ENCODE measurements at regions not wholly inside any gene's neighbourhood (a gene's known extent, or its start where the extent isn't known, plus 50 kb on each side); places are given as distances from the start of the nearest gene placed in this dataset.

DNA sequence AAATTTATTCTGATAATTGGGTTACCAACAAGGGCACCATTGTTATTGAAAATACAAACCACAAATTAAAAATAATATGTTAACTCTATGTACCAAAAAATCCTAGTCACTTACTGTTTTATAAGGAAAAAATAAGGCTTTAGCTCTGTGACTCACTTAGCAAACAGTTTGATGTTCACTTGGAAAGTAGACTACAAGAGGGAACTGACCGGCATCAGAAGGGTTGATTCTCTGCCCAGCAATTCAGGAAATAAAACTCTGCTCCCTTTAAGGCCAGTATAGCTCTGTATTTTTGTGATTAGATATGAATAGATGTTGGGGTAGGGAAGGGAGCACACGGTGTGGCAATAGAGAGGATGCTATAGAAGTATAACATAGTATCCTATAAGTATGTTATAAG is 671.3 kb downstream of the LRRC70 start:
- H3K9me3 ChIP-seq (ENCODE audit: control insufficient read depth in 5 of 5, low read length in 5 of 5): no peaks in the 10 kb centered on the region
- no peak overlapping the region for H3K4me3 ChIP-seq (ENCODE audit: low read depth in 1 of 5, low read length in 5 of 5)
- H3K27me3 ChIP-seq (ENCODE audit: control insufficient read depth in 5 of 5, insufficient read depth in 4 of 5, low read length in 5 of 5): no peaks in the 10 kb centered on the region
- no peak overlapping the region for H3K9ac ChIP-seq (ENCODE audit: low read length in 5 of 5)
- H3K4me1 ChIP-seq (ENCODE audit: control insufficient read depth in 5 of 5, insufficient read depth in 5 of 5, low read length in 5 of 5): no peaks in the 10 kb centered on the region
- H3K36me3 ChIP-seq (ENCODE audit: control insufficient read depth in 5 of 5, insufficient read depth in 5 of 5, low read length in 5 of 5): no peaks in the 10 kb centered on the region
- no peak overlapping the region for H3K27ac ChIP-seq (ENCODE audit: low read depth, low read length)

DNA sequence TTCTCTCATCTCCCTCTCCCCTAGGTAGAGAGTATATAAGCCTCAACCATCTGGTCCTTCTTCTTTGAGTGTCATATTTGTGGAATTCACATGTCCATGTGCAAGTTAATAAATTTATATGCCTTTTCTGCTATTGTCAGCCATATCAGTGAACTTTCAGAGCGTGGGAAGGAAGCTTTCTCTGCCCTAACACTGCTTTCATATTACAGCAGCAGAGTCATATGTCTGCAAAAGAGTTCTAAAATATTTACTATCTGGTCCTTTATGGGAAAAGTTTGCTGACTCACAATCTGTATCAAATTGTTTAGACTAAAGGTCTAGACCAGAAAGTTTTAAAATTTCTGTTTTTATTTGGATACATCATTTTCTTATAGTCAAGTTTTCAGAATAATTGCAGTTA is 669.0 kb downstream of the LRRC70 start:
- Histone ChIP-seq H3K9ac (ENCODE audit: low read length in 5 of 5) (no peak overlapping the region), H3K9me3 (ENCODE audit: control insufficient read depth in 5 of 5, low read length in 5 of 5) (no peaks in the 10 kb centered on the region), H3K36me3 (ENCODE audit: control insufficient read depth in 5 of 5, insufficient read depth in 5 of 5, low read length in 5 of 5) (no peaks in the 10 kb centered on the region), H3K4me3 (ENCODE audit: low read depth in 1 of 5, low read length in 5 of 5) (no peak overlapping the region), H3K27ac (ENCODE audit: low read depth, low read length) (no peak overlapping the region), H3K4me1 (ENCODE audit: control insufficient read depth in 5 of 5, insufficient read depth in 5 of 5, low read length in 5 of 5) (peaks cover 0 to 4% (median 0%) of the 10 kb centered on the region in 5 donors), H3K27me3 (ENCODE audit: control insufficient read depth in 5 of 5, insufficient read depth in 4 of 5, low read length in 5 of 5) (no peaks in the 10 kb centered on the region)

DNA sequence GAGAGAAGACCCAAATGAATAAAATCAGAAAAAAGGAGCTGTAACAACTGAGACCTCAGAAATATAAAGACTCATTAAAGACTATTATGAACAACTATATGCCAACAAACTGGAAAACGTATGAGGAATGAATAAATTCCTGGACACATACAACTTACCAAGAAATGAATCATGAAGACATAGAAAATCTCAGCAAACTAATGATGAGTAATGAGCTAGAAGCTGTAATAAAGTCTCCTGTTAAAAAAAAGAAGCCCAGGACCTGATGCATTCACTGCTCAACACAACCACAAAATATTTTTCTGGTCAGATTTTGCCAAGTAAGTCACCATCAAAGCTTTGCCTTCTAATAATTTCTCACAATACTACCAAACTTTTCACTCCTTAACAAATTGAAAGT is 666.7 kb downstream of the LRRC70 start:
- Histone ChIP-seq H3K36me3 (ENCODE audit: control insufficient read depth in 5 of 5, insufficient read depth in 5 of 5, low read length in 5 of 5) (no peaks in the 10 kb centered on the region), H3K9me3 (ENCODE audit: control insufficient read depth in 5 of 5, low read length in 5 of 5) (no peaks in the 10 kb centered on the region), H3K4me1 (ENCODE audit: control insufficient read depth in 5 of 5, insufficient read depth in 5 of 5, low read length in 5 of 5) (peaks cover 0 to 4% (median 0%) of the 10 kb centered on the region in 5 donors), H3K9ac (ENCODE audit: low read length in 5 of 5) (no peak overlapping the region), H3K27ac (ENCODE audit: low read depth, low read length) (no peak overlapping the region), H3K27me3 (ENCODE audit: control insufficient read depth in 5 of 5, insufficient read depth in 4 of 5, low read length in 5 of 5) (peaks cover 0 to 2% (median 0%) of the 10 kb centered on the region in 5 donors), H3K4me3 (ENCODE audit: low read depth in 1 of 5, low read length in 5 of 5) (no peak overlapping the region)

DNA sequence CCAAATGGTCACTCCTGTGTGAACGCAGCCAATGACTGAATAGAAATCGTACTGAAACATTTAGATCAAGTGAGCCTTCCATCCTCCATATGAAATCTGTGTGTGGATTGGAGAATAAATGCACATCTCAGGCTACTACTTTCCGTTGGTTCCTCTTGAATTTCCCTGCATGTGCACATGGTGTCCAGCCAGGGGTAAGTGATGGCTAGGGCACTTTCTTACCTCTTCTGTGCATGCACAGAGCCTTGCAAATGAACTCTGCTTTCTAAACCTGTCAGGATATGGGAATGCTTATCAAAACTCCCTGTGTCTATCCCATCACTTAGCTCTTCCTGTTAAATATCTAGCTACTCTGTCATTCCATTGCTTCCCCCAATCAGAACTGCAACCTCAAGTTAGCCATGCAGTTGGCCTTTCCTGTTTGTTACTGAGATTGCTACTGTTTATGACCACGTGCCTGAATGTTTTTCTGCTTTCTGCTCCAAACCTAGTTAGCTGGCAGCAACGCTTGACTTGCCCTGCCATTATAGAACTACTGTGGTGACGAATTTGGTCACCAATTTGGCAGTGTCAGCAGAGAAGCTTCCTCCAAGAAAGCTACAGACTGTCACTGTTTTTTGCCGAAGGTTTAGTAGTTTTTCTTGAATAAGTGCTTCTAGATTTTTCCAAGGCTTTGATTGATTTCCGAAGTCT is 661.6 kb downstream of the LRRC70 start:
- Histone ChIP-seq H3K27me3 (ENCODE audit: control insufficient read depth in 5 of 5, insufficient read depth in 4 of 5, low read length in 5 of 5) (peaks cover 0 to 4% (median 0%) of the 10 kb centered on the region in 5 donors), H3K4me1 (ENCODE audit: control insufficient read depth in 5 of 5, insufficient read depth in 5 of 5, low read length in 5 of 5) (peaks cover 0 to 4% (median 0%) of the 10 kb centered on the region in 5 donors), H3K4me3 (ENCODE audit: low read depth in 1 of 5, low read length in 5 of 5) (no peak overlapping the region), H3K9me3 (ENCODE audit: control insufficient read depth in 5 of 5, low read length in 5 of 5) (no peaks in the 10 kb centered on the region), H3K9ac (ENCODE audit: low read length in 5 of 5) (no peak overlapping the region), H3K36me3 (ENCODE audit: control insufficient read depth in 5 of 5, insufficient read depth in 5 of 5, low read length in 5 of 5) (no peaks in the 10 kb centered on the region), H3K27ac (ENCODE audit: low read depth, low read length) (no peak overlapping the region)

DNA sequence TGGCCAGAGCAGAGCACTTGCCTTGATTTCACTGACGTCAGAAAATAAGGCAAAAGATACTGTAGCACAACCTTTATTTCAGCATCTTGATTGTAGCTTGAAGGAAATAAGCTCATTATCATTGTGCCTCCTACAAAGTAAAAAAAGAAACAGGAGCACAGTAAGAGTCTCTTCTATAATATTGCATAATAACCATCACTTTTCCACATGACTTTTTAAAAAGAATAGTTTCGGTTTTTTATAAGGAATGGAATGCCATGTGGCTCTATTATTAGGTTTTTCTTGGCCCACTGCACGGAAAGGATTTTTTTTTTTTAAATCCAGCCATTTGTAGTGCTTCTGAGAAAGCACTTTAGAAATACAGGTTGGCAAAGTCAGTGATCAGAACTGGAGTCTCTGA is 655.3 kb downstream of the LRRC70 start:
- Histone ChIP-seq H3K4me3 (ENCODE audit: low read depth in 1 of 5, low read length in 5 of 5) (no peak overlapping the region), H3K27me3 (ENCODE audit: control insufficient read depth in 5 of 5, insufficient read depth in 4 of 5, low read length in 5 of 5) (no peaks in the 10 kb centered on the region), H3K36me3 (ENCODE audit: control insufficient read depth in 5 of 5, insufficient read depth in 5 of 5, low read length in 5 of 5) (no peaks in the 10 kb centered on the region), H3K9ac (ENCODE audit: low read length in 5 of 5) (no peak overlapping the region), H3K27ac (ENCODE audit: low read depth, low read length) (no peak overlapping the region), H3K4me1 (ENCODE audit: control insufficient read depth in 5 of 5, insufficient read depth in 5 of 5, low read length in 5 of 5) (peaks cover 0 to 10% (median 6%) of the 10 kb centered on the region in 5 donors), H3K9me3 (ENCODE audit: control insufficient read depth in 5 of 5, low read length in 5 of 5) (no peaks in the 10 kb centered on the region)

DNA sequence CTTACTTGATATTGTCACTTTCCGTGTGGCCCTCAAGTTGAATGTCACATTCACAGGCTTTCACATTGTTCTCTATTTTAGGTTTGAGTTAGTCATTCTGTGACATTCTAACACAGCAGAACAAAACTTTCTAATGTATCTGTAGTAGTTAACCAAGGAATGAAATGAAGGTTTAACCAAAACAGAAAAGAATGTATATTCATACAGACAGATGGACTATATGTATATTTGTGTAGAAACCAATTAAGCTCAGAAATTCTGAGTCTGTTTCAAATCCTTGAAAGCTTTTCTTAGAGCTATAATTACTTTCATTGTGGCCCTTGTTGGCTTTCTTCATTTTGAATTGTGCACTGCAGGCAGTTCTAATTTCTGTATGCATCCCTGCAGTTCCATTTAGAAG is 654.7 kb downstream of the LRRC70 start:
- no peaks in the 10 kb centered on the region for H3K27me3 ChIP-seq (ENCODE audit: control insufficient read depth in 5 of 5, insufficient read depth in 4 of 5, low read length in 5 of 5)
- H3K36me3 ChIP-seq (ENCODE audit: control insufficient read depth in 5 of 5, insufficient read depth in 5 of 5, low read length in 5 of 5): no peaks in the 10 kb centered on the region
- H3K4me1 ChIP-seq (ENCODE audit: control insufficient read depth in 5 of 5, insufficient read depth in 5 of 5, low read length in 5 of 5): peaks cover 0 to 10% (median 6%) of the 10 kb centered on the region in 5 donors
- H3K9ac ChIP-seq (ENCODE audit: low read length in 5 of 5): no peak overlapping the region
- H3K9me3 ChIP-seq (ENCODE audit: control insufficient read depth in 5 of 5, low read length in 5 of 5): no peaks in the 10 kb centered on the region
- H3K4me3 ChIP-seq (ENCODE audit: low read depth in 1 of 5, low read length in 5 of 5): no peak overlapping the region
- no peak overlapping the region for H3K27ac ChIP-seq (ENCODE audit: low read depth, low read length)

DNA sequence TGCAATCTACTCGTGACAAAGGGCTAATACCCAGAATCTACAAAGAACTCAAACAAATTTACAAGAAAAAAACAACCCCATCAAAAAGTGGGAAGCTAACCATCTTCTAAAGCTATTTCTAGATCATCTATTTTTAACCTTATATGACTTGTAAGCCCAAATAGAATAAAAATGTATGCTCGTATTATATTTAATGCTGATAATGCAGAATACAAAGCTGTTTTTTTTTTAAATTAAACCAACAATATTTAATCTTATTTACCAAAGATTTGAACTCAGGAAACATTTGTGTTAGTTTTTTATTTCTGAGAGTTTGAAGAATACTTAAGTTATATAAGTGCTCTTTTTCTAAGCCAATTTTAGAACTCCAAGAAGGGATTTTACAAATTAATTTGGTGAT is 652.1 kb downstream of the LRRC70 start:
- Histone ChIP-seq H3K27ac (ENCODE audit: low read depth, low read length) (no peak overlapping the region), H3K4me3 (ENCODE audit: low read depth in 1 of 5, low read length in 5 of 5) (no peak overlapping the region), H3K27me3 (ENCODE audit: control insufficient read depth in 5 of 5, insufficient read depth in 4 of 5, low read length in 5 of 5) (no peaks in the 10 kb centered on the region), H3K36me3 (ENCODE audit: control insufficient read depth in 5 of 5, insufficient read depth in 5 of 5, low read length in 5 of 5) (no peaks in the 10 kb centered on the region), H3K9me3 (ENCODE audit: control insufficient read depth in 5 of 5, low read length in 5 of 5) (no peaks in the 10 kb centered on the region), H3K4me1 (ENCODE audit: control insufficient read depth in 5 of 5, insufficient read depth in 5 of 5, low read length in 5 of 5) (peaks cover 0 to 10% (median 6%) of the 10 kb centered on the region in 5 donors), H3K9ac (ENCODE audit: low read length in 5 of 5) (no peak overlapping the region)

DNA sequence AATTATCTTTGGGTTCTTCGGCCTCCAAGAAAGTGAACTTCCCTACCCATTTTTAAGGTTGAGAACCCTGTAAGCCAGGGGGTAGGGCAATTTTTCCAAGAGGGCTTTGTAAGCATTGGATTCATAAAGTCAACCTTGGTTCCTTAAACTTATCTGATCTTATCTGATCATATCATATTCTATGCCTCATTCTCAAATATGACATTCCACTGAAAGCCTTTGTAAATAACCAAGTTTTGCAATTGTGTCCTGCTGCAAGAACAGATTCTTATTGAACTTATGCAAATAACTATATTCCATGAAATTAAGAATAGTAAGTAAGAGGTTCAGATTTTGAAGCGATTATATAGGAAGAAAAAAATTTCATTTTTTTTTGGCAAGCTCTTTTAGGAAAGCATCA is 649.5 kb downstream of the LRRC70 start:
- no peak overlapping the region for H3K27ac ChIP-seq (ENCODE audit: low read depth, low read length)
- no peak overlapping the region for H3K9ac ChIP-seq (ENCODE audit: low read length in 5 of 5)
- H3K27me3 ChIP-seq (ENCODE audit: control insufficient read depth in 5 of 5, insufficient read depth in 4 of 5, low read length in 5 of 5): no peaks in the 10 kb centered on the region
- no peaks in the 10 kb centered on the region for H3K9me3 ChIP-seq (ENCODE audit: control insufficient read depth in 5 of 5, low read length in 5 of 5)
- no peaks in the 10 kb centered on the region for H3K4me1 ChIP-seq (ENCODE audit: control insufficient read depth in 5 of 5, insufficient read depth in 5 of 5, low read length in 5 of 5)
- H3K4me3 ChIP-seq (ENCODE audit: low read depth in 1 of 5, low read length in 5 of 5): no peak overlapping the region
- H3K36me3 ChIP-seq (ENCODE audit: control insufficient read depth in 5 of 5, insufficient read depth in 5 of 5, low read length in 5 of 5): no peaks in the 10 kb centered on the region

DNA sequence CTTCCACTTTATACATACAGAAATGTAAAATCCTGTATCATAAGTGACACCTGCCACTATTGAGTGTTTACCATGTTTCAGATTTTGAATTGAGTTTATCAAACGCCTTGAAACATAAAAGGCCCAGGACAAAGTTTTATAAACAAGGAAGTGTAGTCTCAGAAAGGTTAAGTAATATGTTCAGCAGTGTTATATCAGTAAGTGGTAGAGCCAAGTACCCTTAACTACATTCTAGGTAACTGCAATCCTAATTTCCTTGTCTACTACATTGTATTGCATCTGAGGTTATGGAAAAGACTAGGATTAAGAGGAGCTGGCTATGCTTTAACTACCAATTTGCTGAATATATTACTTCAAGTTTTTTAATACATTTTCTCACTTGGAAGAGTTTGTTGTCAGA is 641.6 kb downstream of the LRRC70 start:
- no peaks in the 10 kb centered on the region for H3K36me3 ChIP-seq (ENCODE audit: control insufficient read depth in 5 of 5, insufficient read depth in 5 of 5, low read length in 5 of 5)
- H3K27ac ChIP-seq (ENCODE audit: low read depth, low read length): no peak overlapping the region
- H3K9me3 ChIP-seq (ENCODE audit: control insufficient read depth in 5 of 5, low read length in 5 of 5): no peaks in the 10 kb centered on the region
- H3K4me3 ChIP-seq (ENCODE audit: low read depth in 1 of 5, low read length in 5 of 5): no peak overlapping the region
- H3K9ac ChIP-seq (ENCODE audit: low read length in 5 of 5): no peak overlapping the region
- no peaks in the 10 kb centered on the region for H3K27me3 ChIP-seq (ENCODE audit: control insufficient read depth in 5 of 5, insufficient read depth in 4 of 5, low read length in 5 of 5)
- H3K4me1 ChIP-seq (ENCODE audit: control insufficient read depth in 5 of 5, insufficient read depth in 5 of 5, low read length in 5 of 5): no peaks in the 10 kb centered on the region

DNA sequence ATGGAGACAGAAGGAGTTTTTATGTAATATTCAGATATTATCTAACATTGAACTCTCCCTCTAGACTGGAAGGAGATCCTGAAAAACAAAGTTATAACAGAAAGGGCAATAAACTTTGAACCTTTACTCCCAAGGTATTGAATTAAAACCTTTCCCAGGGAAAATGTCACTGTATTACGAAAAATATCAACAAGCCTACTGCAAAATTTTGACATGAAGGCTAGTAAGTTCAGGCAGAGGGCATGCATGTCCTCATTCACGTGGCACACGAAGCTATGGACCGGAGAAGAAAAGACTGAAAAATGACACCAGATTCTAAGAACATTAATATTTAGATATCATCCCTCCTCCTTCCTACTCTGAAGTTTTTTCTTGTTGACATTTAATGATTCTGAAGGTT is 638.8 kb downstream of the LRRC70 start:
- Histone ChIP-seq H3K27me3 (ENCODE audit: control insufficient read depth in 5 of 5, insufficient read depth in 4 of 5, low read length in 5 of 5) (no peaks in the 10 kb centered on the region), H3K4me3 (ENCODE audit: low read depth in 1 of 5, low read length in 5 of 5) (no peak overlapping the region), H3K9ac (ENCODE audit: low read length in 5 of 5) (no peak overlapping the region), H3K36me3 (ENCODE audit: control insufficient read depth in 5 of 5, insufficient read depth in 5 of 5, low read length in 5 of 5) (no peaks in the 10 kb centered on the region), H3K9me3 (ENCODE audit: control insufficient read depth in 5 of 5, low read length in 5 of 5) (no peaks in the 10 kb centered on the region), H3K4me1 (ENCODE audit: control insufficient read depth in 5 of 5, insufficient read depth in 5 of 5, low read length in 5 of 5) (no peaks in the 10 kb centered on the region), H3K27ac (ENCODE audit: low read depth, low read length) (no peak overlapping the region)
